DND-41 (cell line): ENCODE measurements at regions not wholly inside any gene's neighbourhood (a gene's known extent, or its start where the extent isn't known, plus 50 kb on each side); places are given as distances from the start of the nearest gene placed in this dataset.
"Not testable (repeated sequence)": the region's sequence is repeated elsewhere in the genome, so short reads cannot be mapped to it uniquely, and the experiment has no call there.

Experiments
- ATAC-seq: fragments of 200-7000 bp; cut with Tn5 transposase; 3 replicates; pipeline ENCODE4 v1.9.1; 2021; ENCODE audit warnings: low read depth; ENCODE audit not compliant: insufficient read depth
- DNase-seq: peaks from one replicate; pipeline ENCODE4 v3.0.0-alpha.2; 2020
- H2AFZ ChIP-seq: 2 replicates; pipeline ENCODE4 v1.6.0; 2012; ENCODE audit warnings: low read depth, low read length
- H3K27ac ChIP-seq: 2 replicates; pipeline ENCODE4 v1.5.1; 2012; ENCODE audit warnings: low read length, inconsistent platforms
- H3K27me3 ChIP-seq: fragments of 200-600 bp; sonication (generic); 2 replicates; pipeline ENCODE4 v1.6.0; 2012; ENCODE audit warnings: low read length, mild to moderate bottlenecking, inconsistent platforms; ENCODE audit not compliant: insufficient read depth, poor library complexity
- H3K36me3 ChIP-seq: 2 replicates; pipeline ENCODE4 v1.5.1; 2012; ENCODE audit warnings: low read length, inconsistent platforms; ENCODE audit not compliant: insufficient read depth
- H3K4me1 ChIP-seq: 2 replicates; pipeline ENCODE4 v1.5.1; 2012; ENCODE audit warnings: mild to moderate bottlenecking, low read length; ENCODE audit not compliant: insufficient read depth
- H3K4me2 ChIP-seq: 2 replicates; pipeline ENCODE4 v1.6.0; 2012; ENCODE audit warnings: mild to moderate bottlenecking, moderate library complexity, low read length, inconsistent platforms; ENCODE audit not compliant: insufficient read depth
- H3K4me3 ChIP-seq, 2 experiments: fragments of 200-600 bp in 1 of 2; shearing (Covaris generic) in 1 of 2; 2 replicates each; pipeline ENCODE4 v1.5.1; 2012 to 2016; ENCODE audit warnings: inconsistent platforms in 2 of 2, low read length in 2 of 2, mild to moderate bottlenecking in 2 of 2, low read depth in 1 of 2, moderate library complexity in 1 of 2
- H3K79me2 ChIP-seq: 2 replicates; pipeline ENCODE4 v1.6.0; 2012; ENCODE audit warnings: low read length, inconsistent platforms; ENCODE audit not compliant: insufficient read depth
- H3K9ac ChIP-seq: 2 replicates; pipeline ENCODE4 v1.6.0; 2012; ENCODE audit warnings: low read depth, mild to moderate bottlenecking, inconsistent platforms, low read length, moderate library complexity
- H3K9me3 ChIP-seq: 2 replicates; pipeline ENCODE4 v1.5.1; 2012; ENCODE audit warnings: low read length, moderate library complexity, mild to moderate bottlenecking, inconsistent platforms; ENCODE audit not compliant: insufficient read depth, severe bottlenecking
- H4K20me1 ChIP-seq: 2 replicates; pipeline ENCODE4 v1.6.0; 2012; ENCODE audit warnings: low read length; ENCODE audit not compliant: insufficient read depth
- CTCF ChIP-seq: IDR thresholded peaks from 2 replicates; pipeline ENCODE4 v1.5.1; 2012; ENCODE audit warnings: borderline replicate concordance, low read length, moderate library complexity, mild to moderate bottlenecking; ENCODE audit not compliant: poor library complexity, severe bottlenecking; ENCODE audit errors: extremely low read depth
- EZH2 ChIP-seq: IDR thresholded peaks from 3 replicates; pipeline ENCODE4 v1.6.1; 2012; ENCODE audit warnings: borderline replicate concordance, low read depth, mild to moderate bottlenecking, moderate library complexity, low read length, inconsistent platforms; ENCODE audit not compliant: severe bottlenecking

GRCh38 chr13:61495648-61496047, 80.0 kb upstream of the PCDH20 start:
- no peak for DNase-seq
- no peaks in the 10 kb centered on the region for H4K20me1 ChIP-seq

GRCh38 chr13:61493556-61493955, 77.9 kb upstream of the PCDH20 start:
- not testable (repeated sequence) for H3K9ac ChIP-seq, H3K79me2 ChIP-seq, H3K4me2 ChIP-seq, H3K4me1 ChIP-seq, H3K4me3 ChIP-seq, H2AFZ ChIP-seq, H3K36me3 ChIP-seq, H3K27me3 ChIP-seq, H3K9me3 ChIP-seq, ATAC-seq, H4K20me1 ChIP-seq, H3K27ac ChIP-seq, DNase-seq

More at GRCh38 chr13:61495648-61496047, 80.0 kb upstream of the PCDH20 start:
- H3K9ac ChIP-seq = no peak overlapping the region
- no peaks in the 10 kb centered on the region for H3K4me1 ChIP-seq
- H3K9me3 ChIP-seq = no peaks in the 10 kb centered on the region
- H3K27me3 ChIP-seq = no peaks in the 10 kb centered on the region
- H3K27ac ChIP-seq = no peak overlapping the region
- H3K4me2 ChIP-seq = no peak overlapping the region
- H3K79me2 ChIP-seq = no peaks in the 10 kb centered on the region
- ATAC-seq = no peak
- H2AFZ ChIP-seq = no peak overlapping the region
- H3K4me3 ChIP-seq = no peak overlapping the region
- TF ChIP-seq CTCF = no peak
- no peak for TF ChIP-seq EZH2
- no peaks in the 10 kb centered on the region for H3K36me3 ChIP-seq

GRCh38 chr13:61486496-61486895, 70.8 kb upstream of the PCDH20 start:
- H3K27me3 ChIP-seq = no peaks in the 10 kb centered on the region
- H3K4me2 ChIP-seq = no peak overlapping the region
- no peak overlapping the region for H3K27ac ChIP-seq
- H2AFZ ChIP-seq = no peak overlapping the region
- H3K9me3 ChIP-seq = no peaks in the 10 kb centered on the region
- H3K79me2 ChIP-seq = no peaks in the 10 kb centered on the region
- no peak overlapping the region for H3K9ac ChIP-seq
- DNase-seq = no peak
- no peaks in the 10 kb centered on the region for H4K20me1 ChIP-seq
- no peaks in the 10 kb centered on the region for H3K4me1 ChIP-seq
- TF ChIP-seq CTCF (no peak), EZH2 (no peak)
- no peak for ATAC-seq
- no peak overlapping the region for H3K4me3 ChIP-seq
- H3K36me3 ChIP-seq = no peaks in the 10 kb centered on the region

- H2AFZ ChIP-seq = no peak overlapping the region
- no peaks in the 10 kb centered on the region for H3K27me3 ChIP-seq
- H3K9me3 ChIP-seq = no peaks in the 10 kb centered on the region
- no peaks in the 10 kb centered on the region for H3K4me1 ChIP-seq
- no peak for ATAC-seq
- no peaks in the 10 kb centered on the region for H3K36me3 ChIP-seq
- TF ChIP-seq CTCF (no peak), EZH2 (no peak)
- no peaks in the 10 kb centered on the region for H4K20me1 ChIP-seq
- H3K4me2 ChIP-seq = no peak overlapping the region
- no peak overlapping the region for H3K4me3 ChIP-seq
- no peak for DNase-seq
- no peaks in the 10 kb centered on the region for H3K79me2 ChIP-seq
- H3K9ac ChIP-seq = no peak overlapping the region
- H3K27ac ChIP-seq = no peak overlapping the region
Observed at GRCh38 chr13:61485128-61485765, 69.6 kb upstream of the PCDH20 start.
